ENCODE measurements at regions not wholly inside any gene's neighbourhood (a gene's known extent, or its start where the extent isn't known, plus 50 kb on each side); places are given as distances from the start of the nearest gene placed in this dataset.

- no peak overlapping the region for H3K27ac ChIP-seq (ENCODE audit: insufficient read depth, low read depth, low read length)
- ChIA-PET CTCF (no interaction called here), POLR2A (no interaction called here)
- H3K36me3 ChIP-seq (ENCODE audit: control insufficient read depth in 2 of 2, extremely low read depth in 1 of 2, insufficient read depth in 2 of 2, low read length in 2 of 2): no peaks in the 10 kb centered on the region
- intact Hi-C loops (cut with micrococcal nuclease) (no loop called here), dilution Hi-C loops (cut with MboI; ENCODE audit: extremely low pct_ligation_motif_present, low sequenced_read_pairs) (no loop called here)
- TF ChIP-seq MAX (IDR thresholded peaks at IDR 0.05; ENCODE audit: insufficient read depth, insufficient read length) (no peak), JUN (IDR thresholded peaks at IDR 0.05; ENCODE audit: borderline replicate concordance, insufficient read depth, insufficient read length, low read depth) (no peak), MYC (IDR thresholded peaks at IDR 0.05; ENCODE audit: low read depth, low read length) (no peak), POLR2A (IDR thresholded peaks at IDR 0.05; ENCODE audit: low read depth, low read length) (no peak), FOS (IDR thresholded peaks at IDR 0.05; ENCODE audit: borderline replicate concordance, insufficient read depth, low read length) (no peak), CTCF (IDR thresholded peaks at IDR 0.05; ENCODE audit: extremely low read depth in 1 of 2, insufficient read depth in 1 of 2, low read depth in 1 of 2, low read length in 2 of 2) (no peak), GATA2 (IDR thresholded peaks at IDR 0.05; ENCODE audit: insufficient read depth, insufficient read length, low read depth, low read length) (no peak), POLR2AphosphoS5 (IDR thresholded peaks at IDR 0.05; ENCODE audit: insufficient read depth, low read depth, low read length) (no peak), EZH2 (IDR thresholded peaks at IDR 0.05; ENCODE audit: borderline replicate concordance, low read depth, low read length, severe bottlenecking) (no peak)
- no peak overlapping the region for H3K9ac ChIP-seq (replicated peaks; ENCODE audit: extremely low read depth, insufficient read depth, low read length)
- BruUV-seq (replicated peaks): no TSS peak
- H3K79me2 ChIP-seq (ENCODE audit: control insufficient read depth, insufficient read depth, low read length): no peaks in the 10 kb centered on the region
- no peaks in the 10 kb centered on the region for H3K9me1 ChIP-seq (replicated peaks; ENCODE audit: control insufficient read depth, extremely low read depth, insufficient read depth, low read length)
- H2AFZ ChIP-seq (ENCODE audit: low read depth, low read length): no peak overlapping the region
- DNase-seq (ENCODE audit: low read depth, low spot score): no peak
- H3K27me3 ChIP-seq (ENCODE audit: control insufficient read depth in 2 of 2, insufficient read depth in 2 of 2, low read length in 2 of 2): peaks cover under 1 to 9% of the 10 kb centered on the region in 2 experiments
- H4K20me1 ChIP-seq (replicated peaks; ENCODE audit: control insufficient read depth, extremely low read depth, insufficient read depth, low read length): no peaks in the 10 kb centered on the region
- no peak overlapping the region for H3K4me3 ChIP-seq (replicated peaks in 1 of 3; ENCODE audit: insufficient read depth in 1 of 3, low read depth in 1 of 3, low read length in 3 of 3)
- H3K4me2 ChIP-seq (ENCODE audit: insufficient read depth, low read length): no peak overlapping the region
- H3K4me1 ChIP-seq (ENCODE audit: control insufficient read depth, extremely low read depth, insufficient read depth, low read length): no peaks in the 10 kb centered on the region
- no peak for FAIRE-seq
- H3K9me3 ChIP-seq (replicated peaks; ENCODE audit: control insufficient read depth, insufficient read depth, low read length): no peaks in the 10 kb centered on the region
These were observed 144.7 kb downstream of the SERPINI1 start for GRCh38 chr3:167880183-167880582.

Data from endothelial cell of umbilical vein (primary cell).